ENCODE measurements at regions not wholly inside any gene's neighbourhood (a gene's known extent, or its start where the extent isn't known, plus 50 kb on each side); places are given as distances from the start of the nearest gene placed in this dataset.

- H3K36me3 ChIP-seq (ENCODE audit: insufficient read depth, low read length): no peaks in the 10 kb centered on the region
- H3K9me3 ChIP-seq (ENCODE audit: low read length): no peaks in the 10 kb centered on the region
- H3K79me2 ChIP-seq (replicated peaks; ENCODE audit: insufficient read depth, low read length): no peaks in the 10 kb centered on the region
- no peaks in the 10 kb centered on the region for H3K27me3 ChIP-seq (ENCODE audit: insufficient read depth, low read depth, low read length)
- H3K9ac ChIP-seq (ENCODE audit: low read length): no peak overlapping the region
- TF ChIP-seq EZH2 (IDR thresholded peaks at IDR 0.05; ENCODE audit: borderline replicate concordance, insufficient read depth, low read length, poor library complexity, severe bottlenecking) (no peak), REST (IDR thresholded peaks at IDR 0.05; ENCODE audit: borderline replicate concordance) (no peak), TAF1 (IDR thresholded peaks at IDR 0.05; ENCODE audit: low read depth) (no peak), RAD21 (conservative IDR thresholded peaks at IDR 0.05) (no peak), POLR2AphosphoS5 (IDR thresholded peaks at IDR 0.05) (no peak), EP300 (conservative IDR thresholded peaks at IDR 0.05; ENCODE audit: poor library complexity, severe bottlenecking) (no peak), SMC3 (conservative IDR thresholded peaks at IDR 0.05; ENCODE audit: poor library complexity) (no peak), MXI1 (conservative IDR thresholded peaks at IDR 0.05; ENCODE audit: poor library complexity, severe bottlenecking) (no peak), CTCF (IDR thresholded peaks at IDR 0.05; ENCODE audit: poor library complexity, severe bottlenecking) (no peak)
- H3F3A ChIP-seq (ENCODE audit: insufficient read depth, low read length, poor library complexity, severe bottlenecking): no peaks in the 10 kb centered on the region
- no peak overlapping the region for H3K4me2 ChIP-seq (ENCODE audit: low read length)
- no peaks in the 10 kb centered on the region for H3K9me2 ChIP-seq (ENCODE audit: insufficient read depth, low read length)
- H4K20me1 ChIP-seq (ENCODE audit: insufficient read depth): no peaks in the 10 kb centered on the region
- H3K27ac ChIP-seq (ENCODE audit: low read length): no peak overlapping the region
- no peak overlapping the region for H2AFZ ChIP-seq (ENCODE audit: low read depth, low read length)
- H3K4me3 ChIP-seq (ENCODE audit: low read length): no peak overlapping the region
Measured at GRCh38 chr5:62790348-62790747, 211.7 kb downstream of the LRRC70 start.

GRCh38 chr5:62786099-62786498, 207.5 kb downstream of the LRRC70 start:
- no peak overlapping the region for H2AFZ ChIP-seq (ENCODE audit: low read depth, low read length)
- H3K9me3 ChIP-seq (ENCODE audit: low read length): no peaks in the 10 kb centered on the region
- no peaks in the 10 kb centered on the region for H3F3A ChIP-seq (ENCODE audit: insufficient read depth, low read length, poor library complexity, severe bottlenecking)
- H4K20me1 ChIP-seq (ENCODE audit: insufficient read depth): no peaks in the 10 kb centered on the region
- no peak overlapping the region for H3K9ac ChIP-seq (ENCODE audit: low read length)
- no peaks in the 10 kb centered on the region for H3K79me2 ChIP-seq (replicated peaks; ENCODE audit: insufficient read depth, low read length)
- no peaks in the 10 kb centered on the region for H3K27me3 ChIP-seq (ENCODE audit: insufficient read depth, low read depth, low read length)
- H3K4me2 ChIP-seq (ENCODE audit: low read length): no peak overlapping the region
- H3K9me2 ChIP-seq (ENCODE audit: insufficient read depth, low read length): no peaks in the 10 kb centered on the region
- no peak for TF ChIP-seq RAD21 (conservative IDR thresholded peaks at IDR 0.05)
- TF ChIP-seq TAF1 (IDR thresholded peaks at IDR 0.05; ENCODE audit: low read depth): no peak
- no peak for TF ChIP-seq SMC3 (conservative IDR thresholded peaks at IDR 0.05; ENCODE audit: poor library complexity)
- TF ChIP-seq REST (IDR thresholded peaks at IDR 0.05; ENCODE audit: borderline replicate concordance): no peak
- TF ChIP-seq EZH2 (IDR thresholded peaks at IDR 0.05; ENCODE audit: borderline replicate concordance, insufficient read depth, low read length, poor library complexity, severe bottlenecking): no peak
- no peak for TF ChIP-seq POLR2AphosphoS5 (IDR thresholded peaks at IDR 0.05)
- TF ChIP-seq MXI1 (conservative IDR thresholded peaks at IDR 0.05; ENCODE audit: poor library complexity, severe bottlenecking): no peak
- TF ChIP-seq EP300 (conservative IDR thresholded peaks at IDR 0.05; ENCODE audit: poor library complexity, severe bottlenecking): no peak
- TF ChIP-seq CTCF (IDR thresholded peaks at IDR 0.05; ENCODE audit: poor library complexity, severe bottlenecking): no peak
- H3K27ac ChIP-seq (ENCODE audit: low read length): no peak overlapping the region
- no peaks in the 10 kb centered on the region for H3K36me3 ChIP-seq (ENCODE audit: insufficient read depth, low read length)
- no peak overlapping the region for H3K4me3 ChIP-seq (ENCODE audit: low read length)
